GM23248 (cell line): ENCODE measurements at regions not wholly inside any gene's neighbourhood (a gene's known extent, or its start where the extent isn't known, plus 50 kb on each side); places are given as distances from the start of the nearest gene placed in this dataset.

ENCODE experiments used
- EZH2 ChIP-seq: fragments of 200-600 bp; sonication (generic); IDR thresholded peaks from 2 replicates; pipeline ENCODE4 v1.6.1; 2018; ENCODE audit warnings: antibody characterized with exemption, mild to moderate bottlenecking; ENCODE audit not compliant: insufficient read depth, poor library complexity, severe bottlenecking
- EZH2phosphoT487 ChIP-seq: fragments of 200-600 bp; sonication (generic); IDR thresholded peaks from 2 replicates; pipeline ENCODE4 v1.6.1; 2018; ENCODE audit warnings: antibody characterized with exemption, moderate library complexity, mild to moderate bottlenecking, low read depth; ENCODE audit not compliant: insufficient read depth

DNA sequence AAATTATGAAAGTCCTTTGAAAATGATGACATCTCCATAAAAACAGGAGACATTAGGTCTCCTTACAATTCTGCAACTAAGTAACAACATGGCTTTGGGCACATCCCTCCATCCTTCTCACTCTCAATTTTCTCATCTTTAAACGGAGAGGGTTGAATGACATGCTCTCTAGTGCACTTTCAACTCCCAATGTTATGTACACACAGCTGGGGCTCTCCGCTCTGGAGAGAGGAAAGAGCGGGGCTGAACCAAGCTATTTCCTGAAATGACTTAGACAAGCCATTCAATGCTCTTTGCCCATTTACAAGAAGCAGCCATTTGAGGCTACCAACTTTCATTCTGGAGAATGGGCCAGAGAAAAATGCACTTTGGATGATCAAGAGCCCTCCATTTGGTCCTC is 144.2 kb upstream of the BNIP2 start:
- TF ChIP-seq EZH2: no peak
- TF ChIP-seq EZH2phosphoT487: no peak
